ENCODE measurements at regions not wholly inside any gene's neighbourhood (a gene's known extent, or its start where the extent isn't known, plus 50 kb on each side); places are given as distances from the start of the nearest gene placed in this dataset.

DNA sequence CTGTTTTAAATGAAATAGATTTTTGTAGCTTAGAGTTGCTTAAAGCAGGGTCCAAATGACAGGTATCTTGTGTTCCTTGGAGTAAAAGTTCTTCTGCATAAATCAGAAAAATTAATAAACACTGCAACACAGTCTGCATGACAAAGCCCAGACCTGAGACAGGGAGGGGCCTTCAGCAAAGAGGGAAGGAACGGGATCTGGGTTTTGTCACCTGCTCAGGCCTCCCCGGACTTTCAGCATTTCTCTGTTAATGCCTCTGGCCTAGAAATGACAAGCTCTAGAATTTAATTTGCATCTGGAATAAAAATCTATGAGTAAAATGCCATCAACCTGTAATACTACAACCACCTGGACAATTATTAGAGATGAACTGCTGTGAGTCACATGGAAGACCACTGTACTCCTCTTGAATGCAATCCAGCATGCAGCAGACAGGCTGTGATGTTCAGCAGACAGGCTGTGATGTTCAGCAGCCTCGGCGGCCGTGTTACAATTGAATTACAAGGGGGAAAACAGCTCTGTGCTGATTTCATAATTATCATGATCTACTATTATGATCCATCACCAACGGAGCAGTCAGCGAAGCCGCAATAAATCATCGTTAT lies 170.2 kb downstream of the TOX3 start:
- Histone ChIP-seq H3K36me3 (no peaks in the 10 kb centered on the region), H3K4me3 (no peak overlapping the region), H3K4me1 (no peaks in the 10 kb centered on the region), H3K27me3 (no peaks in the 10 kb centered on the region), H3K27ac (replicated peaks in 1 of 4) (no peak overlapping the region), H3K9me3 (no peaks in the 10 kb centered on the region)
- TF ChIP-seq POLR2AphosphoS5 (IDR thresholded peaks at IDR 0.05) (no peak), EP300 (IDR thresholded peaks at IDR 0.05) (no peak), POLR2A (IDR thresholded peaks at IDR 0.05; ENCODE audit: low read depth) (no peak)
- TF ChIP-seq, protein P1, sequence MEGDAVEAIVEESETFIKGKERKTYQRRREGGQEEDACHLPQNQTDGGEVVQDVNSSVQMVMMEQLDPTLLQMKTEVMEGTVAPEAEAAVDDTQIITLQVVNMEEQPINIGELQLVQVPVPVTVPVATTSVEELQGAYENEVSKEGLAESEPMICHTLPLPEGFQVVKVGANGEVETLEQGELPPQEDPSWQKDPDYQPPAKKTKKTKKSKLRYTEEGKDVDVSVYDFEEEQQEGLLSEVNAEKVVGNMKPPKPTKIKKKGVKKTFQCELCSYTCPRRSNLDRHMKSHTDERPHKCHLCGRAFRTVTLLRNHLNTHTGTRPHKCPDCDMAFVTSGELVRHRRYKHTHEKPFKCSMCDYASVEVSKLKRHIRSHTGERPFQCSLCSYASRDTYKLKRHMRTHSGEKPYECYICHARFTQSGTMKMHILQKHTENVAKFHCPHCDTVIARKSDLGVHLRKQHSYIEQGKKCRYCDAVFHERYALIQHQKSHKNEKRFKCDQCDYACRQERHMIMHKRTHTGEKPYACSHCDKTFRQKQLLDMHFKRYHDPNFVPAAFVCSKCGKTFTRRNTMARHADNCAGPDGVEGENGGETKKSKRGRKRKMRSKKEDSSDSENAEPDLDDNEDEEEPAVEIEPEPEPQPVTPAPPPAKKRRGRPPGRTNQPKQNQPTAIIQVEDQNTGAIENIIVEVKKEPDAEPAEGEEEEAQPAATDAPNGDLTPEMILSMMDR (IDR thresholded peaks at IDR 0.05): no peak
- intact Hi-C loops (cut with DNase I): no loop called here
- no peak for DNase-seq (ENCODE audit: extremely low spot score)
- WGBS: 57% methylated on average over 9 of the region's 9 CpGs

DNA sequence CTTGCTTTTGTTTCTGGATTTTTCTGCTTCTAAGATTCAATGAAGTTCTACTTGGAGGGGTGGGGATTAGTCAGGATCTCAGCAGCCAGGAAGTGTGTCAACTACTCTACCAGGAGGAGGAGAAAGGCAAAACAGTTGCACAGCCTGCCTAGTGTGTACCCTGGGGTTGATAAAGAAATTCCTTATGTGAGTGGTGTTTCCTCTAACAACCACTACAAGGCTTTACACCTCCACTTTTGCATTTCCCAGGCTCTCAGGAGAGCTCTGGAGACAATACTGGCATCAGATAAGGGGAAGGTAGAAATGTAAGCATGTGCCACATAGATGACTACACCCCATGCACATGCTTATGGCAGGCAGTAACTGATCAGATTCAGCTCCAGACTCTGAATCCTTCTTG lies 174.6 kb downstream of the TOX3 start:
- H3K27ac ChIP-seq (replicated peaks in 1 of 4): no peak overlapping the region
- H3K4me3 ChIP-seq: no peak overlapping the region
- no peaks in the 10 kb centered on the region for H3K9me3 ChIP-seq
- no peaks in the 10 kb centered on the region for H3K36me3 ChIP-seq
- DNase-seq (ENCODE audit: extremely low spot score): no peak
- TF ChIP-seq POLR2A (IDR thresholded peaks at IDR 0.05; ENCODE audit: low read depth): no peak
- TF ChIP-seq, protein P1 (IDR thresholded peaks at IDR 0.05): no peak
- no peak for TF ChIP-seq POLR2AphosphoS5 (IDR thresholded peaks at IDR 0.05)
- no peak for TF ChIP-seq EP300 (IDR thresholded peaks at IDR 0.05)
- no peaks in the 10 kb centered on the region for H3K4me1 ChIP-seq
- intact Hi-C loops (cut with DNase I): no loop called here
- H3K27me3 ChIP-seq: no peaks in the 10 kb centered on the region

DNA sequence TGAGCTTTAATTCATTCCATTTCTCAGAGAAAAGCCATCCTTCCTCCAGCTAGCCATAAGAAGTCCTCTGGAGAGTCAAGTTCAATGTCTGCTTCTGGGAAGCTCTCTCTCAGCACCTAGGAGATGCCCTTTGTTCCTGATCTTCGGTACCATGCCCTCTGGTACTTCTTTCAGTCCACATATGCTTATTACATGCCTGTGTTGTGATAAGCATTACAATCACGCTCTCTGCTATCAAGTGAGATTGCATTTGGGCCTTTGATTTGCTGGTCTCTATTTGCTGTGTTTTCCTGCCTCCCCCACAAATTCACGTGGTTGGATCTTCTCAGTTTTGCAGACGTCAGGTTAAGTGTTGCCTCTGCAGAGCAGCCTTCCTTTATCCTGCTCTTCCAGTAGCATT lies 178.1 kb downstream of the TOX3 start:
- Histone ChIP-seq H3K9me3 (no peaks in the 10 kb centered on the region), H3K27ac (replicated peaks in 1 of 4) (no peak overlapping the region), H3K4me1 (no peaks in the 10 kb centered on the region), H3K4me3 (no peak overlapping the region), H3K36me3 (no peaks in the 10 kb centered on the region), H3K27me3 (no peaks in the 10 kb centered on the region)
- intact Hi-C loops (cut with DNase I): no loop called here
- TF ChIP-seq POLR2A (IDR thresholded peaks at IDR 0.05; ENCODE audit: low read depth) (no peak), EP300 (IDR thresholded peaks at IDR 0.05) (no peak), POLR2AphosphoS5 (IDR thresholded peaks at IDR 0.05) (no peak)
- TF ChIP-seq, protein P1 (IDR thresholded peaks at IDR 0.05): no peak
- DNase-seq (ENCODE audit: extremely low spot score): no peak
- 76% methylated on average over 4 of the region's 4 CpGs for WGBS

DNA sequence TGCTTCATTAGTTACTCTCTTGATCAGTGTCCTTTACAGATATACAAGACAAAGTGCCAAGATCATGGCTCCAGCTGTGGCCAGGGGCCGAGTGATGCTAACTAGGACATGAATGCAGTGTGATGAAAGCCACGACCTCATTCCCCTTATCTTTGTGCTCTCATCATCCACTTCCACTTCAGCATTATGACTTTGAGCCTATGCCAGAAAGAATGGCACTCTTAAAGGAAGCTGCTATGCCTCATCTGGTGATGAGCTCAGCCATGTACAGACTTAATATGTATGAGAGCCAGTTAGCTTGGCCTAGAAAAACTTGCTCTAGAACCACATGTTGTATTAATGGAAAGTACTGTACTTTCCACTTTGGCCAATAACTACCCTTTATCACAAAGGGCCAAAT lies 179.1 kb downstream of the TOX3 start:
- WGBS: 65% methylated on average over 2 of the region's 2 CpGs
- no peak overlapping the region for H3K27ac ChIP-seq (replicated peaks in 1 of 4)
- H3K27me3 ChIP-seq: no peaks in the 10 kb centered on the region
- H3K36me3 ChIP-seq: no peaks in the 10 kb centered on the region
- DNase-seq (ENCODE audit: extremely low spot score): no peak
- intact Hi-C loops (cut with DNase I): no loop called here
- H3K9me3 ChIP-seq: no peaks in the 10 kb centered on the region
- no peak overlapping the region for H3K4me3 ChIP-seq
- TF ChIP-seq EP300 (IDR thresholded peaks at IDR 0.05) (no peak), POLR2A (IDR thresholded peaks at IDR 0.05; ENCODE audit: low read depth) (no peak), POLR2AphosphoS5 (IDR thresholded peaks at IDR 0.05) (no peak)
- TF ChIP-seq, protein P1 (IDR thresholded peaks at IDR 0.05): no peak
- H3K4me1 ChIP-seq: no peaks in the 10 kb centered on the region

DNA sequence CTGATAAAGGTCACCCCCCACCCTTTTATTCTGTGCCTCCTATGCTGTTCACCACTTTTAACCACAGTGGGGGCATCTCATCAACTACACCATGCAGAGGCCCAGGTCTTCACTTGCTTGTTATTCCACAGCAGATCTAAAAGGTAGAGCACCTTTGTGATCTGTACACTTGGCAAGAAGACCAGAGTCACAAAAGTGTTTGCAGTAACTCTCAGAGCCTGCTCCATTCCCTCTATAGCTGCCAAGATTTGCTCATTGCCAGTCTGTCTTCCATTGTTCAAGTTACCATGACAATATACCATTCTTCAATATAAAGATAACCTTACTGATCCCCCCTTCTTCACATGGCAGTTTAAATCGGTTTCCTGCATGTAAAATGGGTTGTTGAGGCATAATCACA lies 180.0 kb downstream of the TOX3 start:
- Histone ChIP-seq H3K27ac (replicated peaks in 1 of 4) (no peak overlapping the region), H3K4me1 (no peaks in the 10 kb centered on the region), H3K9me3 (no peaks in the 10 kb centered on the region), H3K36me3 (no peaks in the 10 kb centered on the region), H3K4me3 (no peak overlapping the region), H3K27me3 (no peaks in the 10 kb centered on the region)
- TF ChIP-seq, protein P1 (IDR thresholded peaks at IDR 0.05): no peak
- TF ChIP-seq EP300 (IDR thresholded peaks at IDR 0.05) (no peak), POLR2AphosphoS5 (IDR thresholded peaks at IDR 0.05) (no peak), POLR2A (IDR thresholded peaks at IDR 0.05; ENCODE audit: low read depth) (no peak)
- WGBS: 44% methylated on average over 1 of the region's 1 CpG
- intact Hi-C loops (cut with DNase I): no loop called here
- DNase-seq (ENCODE audit: extremely low spot score): no peak
